ENCODE measurements at regions not wholly inside any gene's neighbourhood (a gene's known extent, or its start where the extent isn't known, plus 50 kb on each side); places are given as distances from the start of the nearest gene placed in this dataset.

- Mint-ChIP-seq H3K9me3 (no peaks in the 10 kb centered on the region), H3K27ac (no peak overlapping the region), H3K36me3 (no peaks in the 10 kb centered on the region), H3K4me1 (no peaks in the 10 kb centered on the region), H3K4me3 (no peak overlapping the region), H3K27me3 (ENCODE audit: low read depth in 2 of 2) (peaks cover 4 to 7% of the 10 kb centered on the region in 2 donors)
- intact Hi-C loops (cut with micrococcal nuclease), result no loop called here
- WGBS (ENCODE audit: insufficient coverage), result 88% methylated on average over 6 of the region's 6 CpGs
- no peak for ATAC-seq
- DNase-seq, result no peak
- H3K36me3 ChIP-seq (ENCODE audit: control insufficient read depth, insufficient read depth, low read length), result no peaks in the 10 kb centered on the region
- TF ChIP-seq CTCF (IDR thresholded peaks at IDR 0.05), result no peak
- no peak overlapping the region for H3K27ac ChIP-seq (ENCODE audit: low read length)
- no peaks in the 10 kb centered on the region for H3K27me3 ChIP-seq (ENCODE audit: control insufficient read depth, insufficient read depth, low read length)
- no peaks in the 10 kb centered on the region for H3K4me1 ChIP-seq (ENCODE audit: control insufficient read depth, insufficient read depth, low read length)
- no peaks in the 10 kb centered on the region for H3K9me3 ChIP-seq (ENCODE audit: control insufficient read depth, insufficient read depth, low read length)
- H3K4me3 ChIP-seq (ENCODE audit: low read length), result no peak overlapping the region
Measured at GRCh38 chr10:117669122-117669521, 126.6 kb downstream of the EMX2 start.

DNA sequence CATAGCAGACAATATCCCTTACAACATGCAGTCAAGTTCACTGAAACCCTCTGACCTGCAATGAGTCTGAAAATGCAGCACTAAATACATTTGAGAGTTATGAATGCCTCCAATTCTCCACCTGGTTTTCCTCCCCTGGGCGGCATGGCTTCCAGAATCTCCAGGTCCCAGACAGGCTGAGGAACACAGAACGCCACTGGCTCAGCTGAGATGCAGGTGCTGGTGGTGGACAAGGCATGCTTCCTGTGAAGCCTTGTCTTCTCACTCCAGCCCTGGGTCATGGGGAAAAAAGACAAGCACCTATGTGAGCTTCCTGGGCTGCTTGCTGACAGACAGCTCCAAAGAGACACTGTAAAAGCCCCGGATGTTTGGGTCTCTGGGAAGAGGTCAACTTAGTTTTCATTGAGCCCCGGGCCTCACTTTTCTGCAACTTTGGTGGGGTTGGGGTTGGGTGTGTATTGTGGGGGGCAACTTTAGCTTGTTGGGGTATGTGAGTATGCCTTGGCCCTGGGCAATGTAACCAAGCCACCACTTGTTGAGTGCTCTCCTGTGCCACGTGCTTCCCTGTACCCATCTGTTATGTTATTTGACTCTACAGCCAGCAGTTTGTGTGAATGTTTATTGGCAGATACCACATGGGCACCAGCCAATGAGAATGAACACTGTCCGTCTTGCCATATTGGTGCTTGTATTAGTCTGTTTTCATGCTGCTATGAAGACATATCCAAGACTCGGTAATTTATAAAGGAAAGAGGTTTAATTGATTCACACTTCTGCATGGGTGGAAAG, 127.8 kb downstream of the EMX2 start:
- intact Hi-C loops (cut with micrococcal nuclease), result no loop called here

GRCh38 chr10:117673230-117674010, 130.9 kb downstream of the EMX2 start:
- no peak for ATAC-seq
- Histone ChIP-seq H3K27me3 (ENCODE audit: control insufficient read depth, insufficient read depth, low read length) (no peaks in the 10 kb centered on the region), H3K9me3 (ENCODE audit: control insufficient read depth, insufficient read depth, low read length) (no peaks in the 10 kb centered on the region), H3K4me1 (ENCODE audit: control insufficient read depth, insufficient read depth, low read length) (no peaks in the 10 kb centered on the region), H3K27ac (ENCODE audit: low read length) (no peak overlapping the region), H3K36me3 (ENCODE audit: control insufficient read depth, insufficient read depth, low read length) (no peaks in the 10 kb centered on the region), H3K4me3 (ENCODE audit: low read length) (no peak overlapping the region)
- Mint-ChIP-seq H3K4me3 (no peak overlapping the region), H3K27ac (no peak overlapping the region), H3K4me1 (no peaks in the 10 kb centered on the region), H3K9me3 (no peaks in the 10 kb centered on the region), H3K27me3 (ENCODE audit: low read depth in 2 of 2) (peaks cover 13 to 42% of the 10 kb centered on the region in 2 donors), H3K36me3 (no peaks in the 10 kb centered on the region)
- DNase-seq, result no peak
- WGBS (ENCODE audit: insufficient coverage), result 66% methylated on average over 8 of the region's 8 CpGs
- no peak for TF ChIP-seq CTCF (IDR thresholded peaks at IDR 0.05)
- intact Hi-C loops (cut with micrococcal nuclease), result no loop called here

More for the DNA sequence above, 127.8 kb downstream of the EMX2 start:
- Histone ChIP-seq H3K27me3 (ENCODE audit: control insufficient read depth, insufficient read depth, low read length) (no peaks in the 10 kb centered on the region), H3K27ac (ENCODE audit: low read length) (no peak overlapping the region), H3K9me3 (ENCODE audit: control insufficient read depth, insufficient read depth, low read length) (no peaks in the 10 kb centered on the region), H3K4me1 (ENCODE audit: control insufficient read depth, insufficient read depth, low read length) (no peaks in the 10 kb centered on the region), H3K4me3 (ENCODE audit: low read length) (no peak overlapping the region), H3K36me3 (ENCODE audit: control insufficient read depth, insufficient read depth, low read length) (no peaks in the 10 kb centered on the region)
- no peak for ATAC-seq
- Mint-ChIP-seq H3K4me1 (no peaks in the 10 kb centered on the region), H3K27ac (no peak overlapping the region), H3K27me3 (ENCODE audit: low read depth in 2 of 2) (peaks cover 9 to 19% of the 10 kb centered on the region in 2 donors), H3K4me3 (no peak overlapping the region), H3K9me3 (no peaks in the 10 kb centered on the region), H3K36me3 (no peaks in the 10 kb centered on the region)
- DNase-seq, result no peak
- WGBS (ENCODE audit: insufficient coverage), result 84% methylated on average over 7 of the region's 7 CpGs
- TF ChIP-seq CTCF (IDR thresholded peaks at IDR 0.05), result no peak

Data from natural killer cell (primary cell).